GM21526 (cell line): ENCODE measurements at regions not wholly inside any gene's neighbourhood (a gene's known extent, or its start where the extent isn't known, plus 50 kb on each side); places are given as distances from the start of the nearest gene placed in this dataset.
"Not testable (repeated sequence)": the region's sequence is repeated elsewhere in the genome, so short reads cannot be mapped to it uniquely, and the experiment has no call there.

ENCODE experiments used
- ATAC-seq: cut with Tn5 transposase; IDR thresholded peaks from one replicate; pipeline ENCODE4 v1.9.1; 2021; ENCODE audit warnings: moderate library complexity; ENCODE audit not compliant: unreplicated experiment, low FRiP score

GRCh38 chr12:88922816-88923215 is 342.5 kb upstream of the KITLG start:
- no peak for ATAC-seq

- ATAC-seq, result no peak
These were observed 341.7 kb upstream of the KITLG start for GRCh38 chr12:88921890-88922532.

- ATAC-seq, result no peak
These were observed 341.2 kb upstream of the KITLG start for GRCh38 chr12:88921434-88921833.

GRCh38 chr12:88918161-88918560 is 337.9 kb upstream of the KITLG start:
- ATAC-seq, result no peak

- ATAC-seq, result no peak
These were observed 334.7 kb upstream of the KITLG start for GRCh38 chr12:88914967-88915366.

GRCh38 chr12:88909510-88909909 is 329.2 kb upstream of the KITLG start:
- ATAC-seq, result no peak

- no peak for ATAC-seq
These were observed 328.1 kb upstream of the KITLG start for GRCh38 chr12:88908345-88908744.

GRCh38 chr12:88904705-88905104 is 324.4 kb upstream of the KITLG start:
- no peak for ATAC-seq

- ATAC-seq, result no peak
These were observed 323.1 kb upstream of the KITLG start for GRCh38 chr12:88903333-88903732.

- no peak for ATAC-seq
These were observed 317.5 kb upstream of the KITLG start for GRCh38 chr12:88897723-88898122.

- ATAC-seq, result no peak
These were observed 316.7 kb upstream of the KITLG start for GRCh38 chr12:88896958-88897357.

- no peak for ATAC-seq
These were observed 315.4 kb upstream of the KITLG start for GRCh38 chr12:88895634-88896033.

- ATAC-seq, result no peak
These were observed 313.5 kb upstream of the KITLG start for GRCh38 chr12:88893801-88894200.

GRCh38 chr12:88891434-88891833 is 311.2 kb upstream of the KITLG start:
- ATAC-seq, result not testable (repeated sequence)

- no peak for ATAC-seq
These were observed 309.2 kb upstream of the KITLG start for GRCh38 chr12:88889326-88890110.

- ATAC-seq, result peak; percentile 93
These were observed 304.3 kb upstream of the KITLG start for GRCh38 chr12:88884600-88884999.

GRCh38 chr12:88882662-88883061 is 302.4 kb upstream of the KITLG start:
- ATAC-seq, result no peak

- ATAC-seq, result no peak
These were observed 299.8 kb upstream of the KITLG start for GRCh38 chr12:88880051-88880450.

GRCh38 chr12:88878295-88878694 is 298.0 kb upstream of the KITLG start:
- no peak for ATAC-seq

GRCh38 chr12:88876857-88877256 is 296.6 kb upstream of the KITLG start:
- no peak for ATAC-seq

- ATAC-seq, result no peak
These were observed 289.9 kb upstream of the KITLG start for GRCh38 chr12:88870000-88870737.
